NCI-H2171 treated with DMSO at 0.1 percent for 48 hours (cell line): ENCODE measurements at regions not wholly inside any gene's neighbourhood (a gene's known extent, or its start where the extent isn't known, plus 50 kb on each side); places are given as distances from the start of the nearest gene placed in this dataset.
"Not testable (repeated sequence)": the region's sequence is repeated elsewhere in the genome, so short reads cannot be mapped to it uniquely, and the experiment has no call there.

Experiments used
- DNase-seq: peaks from one replicate; lab custom pipeline; 2025; lab: John Stamatoyannopoulos, UW

DNA sequence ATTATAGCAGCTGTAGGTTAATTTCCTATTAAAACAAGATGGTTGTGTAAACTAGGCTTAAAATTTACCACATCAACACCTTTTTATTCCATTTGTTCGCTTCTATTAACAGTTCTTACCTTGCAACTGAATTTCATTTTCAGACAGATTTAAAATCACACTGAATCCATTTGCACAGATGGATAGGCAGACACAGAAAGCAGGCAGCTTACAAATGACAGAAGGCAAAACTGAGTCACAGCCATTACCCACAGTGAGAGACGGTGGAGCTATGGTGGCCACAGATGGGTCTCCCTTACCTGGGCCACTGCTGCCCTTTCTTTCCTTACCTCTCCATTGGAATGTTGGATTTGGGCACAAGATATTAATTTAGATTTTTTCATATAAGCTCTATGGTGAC lies 1567.8 kb upstream of the SLC10A2 start:
- DNase-seq = no peak

DNA sequence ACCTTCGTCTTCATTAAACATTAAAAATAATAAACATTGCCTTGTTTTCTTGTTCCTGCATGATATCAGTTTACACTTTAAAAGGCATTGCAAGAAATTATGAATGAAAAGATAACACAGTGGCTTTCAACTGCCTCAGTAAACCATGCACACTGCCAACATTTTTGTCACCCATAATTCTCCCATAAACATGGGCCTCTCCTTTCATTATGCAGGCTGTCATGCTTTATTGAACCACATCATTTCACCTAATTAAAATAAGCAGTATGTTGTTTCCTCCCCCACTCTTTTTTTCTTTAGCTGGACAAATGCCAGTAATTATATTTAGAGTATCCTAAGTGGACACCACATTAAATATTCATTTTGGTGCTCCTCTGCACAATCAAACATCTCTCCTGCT lies 1566.5 kb upstream of the SLC10A2 start:
- peak; percentile 23 for DNase-seq

DNA sequence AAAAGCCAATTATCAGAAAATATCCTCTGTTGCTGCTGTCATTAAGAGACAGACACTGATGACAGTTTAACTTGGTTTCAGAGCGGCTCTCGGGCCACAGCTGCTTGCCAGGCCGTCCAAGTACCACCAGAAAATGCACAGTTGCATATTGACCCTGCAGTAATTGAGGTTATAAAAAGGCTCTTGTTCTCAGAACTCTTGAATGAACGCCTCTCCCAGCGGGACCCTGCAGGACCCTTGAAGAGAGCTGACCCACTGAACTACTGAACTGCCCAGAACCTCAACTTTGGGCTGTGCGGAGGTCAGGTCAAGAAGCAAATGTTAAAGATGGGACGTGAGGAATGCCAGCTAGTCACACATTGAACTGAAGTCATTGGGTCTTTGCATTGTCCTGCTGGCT lies 1559.0 kb upstream of the SLC10A2 start:
- DNase-seq = no peak

DNA sequence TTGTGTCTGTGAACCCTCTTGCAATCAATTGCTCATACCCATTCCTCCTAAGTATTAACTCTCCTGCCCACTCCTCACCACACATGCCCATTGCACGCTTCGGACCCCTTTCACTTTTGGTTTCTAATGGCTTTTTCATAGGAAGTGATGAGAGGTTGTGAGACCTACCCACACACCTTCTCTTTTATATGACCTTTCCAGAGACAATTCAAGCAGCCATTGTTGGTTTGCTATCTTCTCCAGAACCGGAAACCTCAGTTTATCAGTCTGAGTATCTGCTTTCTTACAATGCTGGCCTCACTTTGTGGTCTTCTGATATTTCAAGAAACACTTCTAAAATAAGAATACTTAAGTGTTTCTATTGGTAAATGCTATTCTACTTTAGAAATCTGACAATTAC lies 1550.8 kb upstream of the SLC10A2 start:
- no peak for DNase-seq

DNA sequence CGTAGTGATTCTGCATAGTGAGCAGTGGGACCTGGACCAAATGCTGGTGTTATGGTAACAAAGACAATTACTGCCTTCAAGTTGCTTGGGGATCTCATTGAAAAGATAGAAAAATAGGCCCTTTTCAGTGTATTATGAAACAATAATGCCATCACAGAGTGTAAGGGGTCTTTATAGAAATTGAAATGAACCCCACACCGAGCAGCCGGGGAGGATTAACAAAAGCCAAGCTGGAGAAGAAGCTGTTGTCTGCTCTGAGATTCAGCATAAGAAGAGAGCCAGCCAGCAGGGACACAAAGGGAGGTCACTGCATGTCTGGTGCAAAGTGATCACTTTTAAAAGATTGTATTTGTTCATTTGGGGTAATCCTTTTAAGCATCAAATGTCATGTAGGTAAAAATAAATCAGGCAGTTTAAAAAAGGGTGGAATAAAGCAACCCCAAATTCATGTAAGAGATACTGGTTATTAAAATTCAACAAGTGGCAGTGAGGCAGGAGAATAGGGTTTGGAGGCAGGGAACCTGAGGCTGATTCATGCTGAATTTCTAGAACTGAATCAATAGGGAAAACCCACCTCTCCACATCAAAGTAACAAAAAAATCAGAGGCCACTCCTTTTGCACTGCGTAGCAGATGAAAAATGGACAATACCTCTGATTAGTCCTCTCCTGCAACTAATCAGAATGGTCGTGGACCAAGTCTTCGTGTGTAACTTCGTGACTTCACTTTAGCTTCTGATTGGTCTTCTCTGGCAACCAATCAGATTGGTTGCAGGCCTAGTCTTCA lies 1548.3 kb upstream of the SLC10A2 start:
- no peak for DNase-seq

DNA sequence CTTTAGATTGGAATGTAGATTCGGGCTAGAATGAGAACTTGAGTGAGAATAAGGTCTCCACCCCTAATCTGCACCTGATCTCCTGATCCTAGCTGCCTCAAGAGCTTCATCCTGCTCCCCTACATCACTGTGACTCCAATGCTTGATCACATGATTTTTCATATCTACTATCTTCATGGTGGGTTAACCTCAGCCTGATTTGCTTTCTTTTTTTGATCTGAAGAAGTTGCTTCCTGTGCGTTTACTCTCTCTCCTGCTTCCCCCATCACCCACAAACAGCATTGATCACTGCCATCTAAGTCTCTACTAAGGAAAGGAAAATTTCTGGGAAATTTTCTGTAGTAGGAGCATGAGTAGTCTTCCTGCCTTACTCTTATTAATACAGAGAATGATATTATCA lies 1542.1 kb upstream of the SLC10A2 start:
- DNase-seq = no peak

DNA sequence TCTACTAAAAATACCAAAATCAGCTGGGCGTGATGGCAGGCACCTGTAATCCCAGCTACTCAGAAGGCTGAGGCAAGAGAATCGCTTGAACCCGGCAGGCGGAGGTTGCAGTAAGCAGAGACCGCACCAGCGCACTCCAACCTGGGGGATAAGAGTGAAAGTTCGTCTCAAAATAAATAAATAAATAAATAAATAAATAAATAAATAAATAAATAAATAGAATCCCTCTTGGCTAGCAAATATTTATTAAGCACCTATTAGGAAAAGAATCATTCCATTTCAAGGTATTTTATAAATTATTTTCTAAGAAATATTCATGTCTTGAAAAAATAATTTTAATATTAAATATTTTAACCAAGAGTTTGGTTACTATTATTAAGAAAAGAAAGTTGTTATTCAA lies 1539.2 kb upstream of the SLC10A2 start:
- not testable (repeated sequence) for DNase-seq

DNA sequence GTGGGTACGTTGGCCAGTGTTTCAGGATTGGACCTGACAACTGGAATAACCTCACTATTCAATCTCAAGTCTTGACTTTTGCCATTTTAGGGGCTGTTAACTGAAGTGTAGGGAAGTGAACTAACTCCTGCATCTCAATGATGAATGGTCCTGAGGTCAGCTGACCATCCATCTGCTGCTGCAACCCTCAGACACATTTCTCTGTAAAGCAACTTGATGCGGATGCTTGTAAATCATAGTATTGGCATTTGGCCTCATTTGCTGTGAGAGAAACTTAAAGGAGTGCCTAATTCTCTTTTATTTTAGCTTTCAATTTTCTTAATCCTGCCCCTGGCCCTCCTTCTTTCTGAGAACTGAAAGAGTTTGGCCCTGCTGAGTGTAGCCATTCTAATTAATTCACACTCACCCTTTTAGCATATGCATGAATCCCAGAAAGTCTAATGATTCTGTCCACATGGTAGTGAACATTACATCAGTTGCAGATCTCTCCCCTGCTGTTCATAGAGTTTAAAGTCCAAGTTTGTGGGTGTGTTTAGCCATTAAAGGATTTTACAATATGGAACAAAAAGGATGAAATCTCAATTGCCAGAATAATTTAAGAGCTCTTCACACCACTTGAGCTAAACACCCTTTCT lies 1531.4 kb upstream of the SLC10A2 start:
- no peak for DNase-seq

DNA sequence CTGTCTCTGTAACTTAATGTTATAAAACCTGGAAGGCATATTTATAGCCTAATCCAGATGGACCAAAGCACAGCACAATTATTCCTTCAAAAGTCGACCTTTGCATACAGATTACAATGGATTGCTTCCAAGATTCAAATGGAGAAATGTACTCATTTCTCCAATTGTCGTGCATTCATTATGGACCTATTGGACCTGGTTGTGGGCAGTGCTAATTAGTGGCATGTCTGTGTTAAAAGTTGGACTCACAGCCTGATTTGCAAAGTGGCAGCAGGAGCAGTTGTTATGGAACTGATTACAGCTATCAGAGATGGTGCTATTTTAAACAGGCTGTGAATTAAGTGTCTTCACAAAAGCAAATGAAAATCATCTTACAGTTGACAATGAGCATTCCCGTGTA lies 1529.3 kb upstream of the SLC10A2 start:
- no peak for DNase-seq

DNA sequence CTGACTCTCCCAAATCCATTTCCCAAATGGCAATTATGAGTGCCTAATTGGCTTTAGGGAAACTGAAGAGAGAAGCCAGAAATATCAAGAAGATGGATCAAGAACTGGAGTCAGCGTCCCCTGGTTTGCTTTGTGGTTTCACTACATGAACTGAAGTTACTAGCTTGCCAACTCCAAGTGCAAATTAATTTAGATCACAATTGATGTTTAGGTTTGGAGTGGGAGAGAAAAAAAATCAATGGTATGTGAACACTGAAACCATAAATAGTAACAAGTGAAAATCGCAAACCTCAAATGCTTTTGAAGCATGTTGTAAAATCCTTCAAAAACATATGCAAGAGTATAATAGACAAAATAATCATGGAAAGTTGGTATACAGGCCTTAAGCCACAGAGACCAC lies 1528.6 kb upstream of the SLC10A2 start:
- DNase-seq = no peak

DNA sequence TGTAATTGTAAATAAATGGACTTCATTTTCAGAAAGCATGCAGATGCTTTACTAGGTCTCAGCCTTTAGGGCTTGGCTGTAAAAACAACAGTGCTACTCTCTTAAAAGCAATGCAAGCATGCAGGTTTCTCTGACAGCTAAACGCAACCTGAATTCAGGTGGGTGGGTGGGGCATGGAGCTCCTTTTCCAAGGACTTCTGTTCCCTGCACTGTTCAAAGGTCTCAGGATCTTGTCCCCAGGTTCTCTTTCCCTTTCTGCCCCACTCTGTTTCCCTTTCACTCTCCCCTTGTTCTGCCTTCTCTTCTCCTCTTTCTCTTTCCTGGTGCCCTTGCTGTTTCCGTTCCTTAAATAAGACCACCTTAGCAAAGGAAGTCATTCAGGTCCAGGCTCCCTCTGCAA lies 1527.5 kb upstream of the SLC10A2 start:
- DNase-seq = no peak

DNA sequence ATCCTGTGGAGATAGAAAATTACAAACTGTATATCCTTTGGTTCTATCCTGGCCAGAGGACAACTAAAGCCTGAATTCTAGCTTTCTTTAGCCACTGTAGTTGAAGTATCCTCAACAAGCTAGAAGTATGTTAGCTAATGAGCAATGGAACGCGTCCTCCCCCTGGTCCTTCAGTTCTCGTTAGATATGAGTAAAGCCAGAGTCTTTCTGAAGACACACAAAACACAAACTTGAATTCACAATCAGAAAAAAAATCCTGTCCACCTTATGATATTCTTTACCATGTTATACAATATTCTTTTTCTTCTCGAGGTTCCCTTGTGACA lies 1527.0 kb upstream of the SLC10A2 start:
- no peak for DNase-seq

DNA sequence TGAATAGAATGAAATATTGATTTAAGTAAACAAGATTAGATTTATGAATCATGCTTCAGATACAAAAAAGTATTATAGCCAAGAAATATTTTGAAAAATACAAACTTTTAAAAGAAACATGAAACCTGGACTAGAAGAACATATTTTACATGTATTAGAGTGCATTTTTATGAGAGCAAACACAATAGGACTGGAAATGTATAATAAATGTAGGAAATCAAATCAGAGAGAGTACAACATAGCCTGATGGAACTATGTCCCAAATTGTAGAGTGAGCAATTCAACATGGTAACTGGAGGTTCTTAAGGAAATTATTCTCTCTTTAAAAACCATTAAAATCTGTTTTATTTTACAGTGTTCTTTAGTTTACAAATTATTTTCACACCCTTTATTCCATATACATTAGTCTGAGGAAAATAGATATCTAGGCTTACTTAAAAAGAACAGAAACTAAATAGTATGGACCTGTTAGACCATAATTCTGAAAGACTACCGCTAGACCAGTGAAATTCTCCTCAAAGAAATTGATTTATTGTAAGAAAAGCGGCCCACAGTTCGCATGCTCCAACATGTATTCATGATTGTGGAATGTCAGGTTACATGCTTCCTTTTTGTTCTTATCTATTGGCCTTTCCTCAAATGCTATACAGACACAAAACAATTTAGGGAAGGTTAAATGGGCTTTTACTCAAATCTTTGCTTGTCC lies 1526.5 kb upstream of the SLC10A2 start:
- DNase-seq = no peak

DNA sequence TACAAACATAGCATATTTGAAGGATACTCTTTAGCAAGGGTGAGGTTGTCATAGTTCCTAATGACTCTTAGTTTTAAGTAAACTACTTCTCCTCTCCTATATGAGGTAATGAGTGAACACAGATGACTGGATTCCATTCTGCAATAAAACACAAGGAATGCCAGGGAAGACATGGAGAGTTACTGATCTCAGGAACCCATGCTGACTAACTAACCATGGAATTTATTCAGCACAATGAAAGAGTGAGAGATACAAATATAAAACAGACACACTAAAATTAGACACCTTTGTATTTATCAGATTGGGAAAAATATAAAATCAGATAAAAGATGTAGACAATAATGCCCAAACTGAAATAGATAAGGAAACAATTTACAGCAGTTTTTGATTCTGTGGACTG lies 1525.9 kb upstream of the SLC10A2 start:
- DNase-seq = no peak

DNA sequence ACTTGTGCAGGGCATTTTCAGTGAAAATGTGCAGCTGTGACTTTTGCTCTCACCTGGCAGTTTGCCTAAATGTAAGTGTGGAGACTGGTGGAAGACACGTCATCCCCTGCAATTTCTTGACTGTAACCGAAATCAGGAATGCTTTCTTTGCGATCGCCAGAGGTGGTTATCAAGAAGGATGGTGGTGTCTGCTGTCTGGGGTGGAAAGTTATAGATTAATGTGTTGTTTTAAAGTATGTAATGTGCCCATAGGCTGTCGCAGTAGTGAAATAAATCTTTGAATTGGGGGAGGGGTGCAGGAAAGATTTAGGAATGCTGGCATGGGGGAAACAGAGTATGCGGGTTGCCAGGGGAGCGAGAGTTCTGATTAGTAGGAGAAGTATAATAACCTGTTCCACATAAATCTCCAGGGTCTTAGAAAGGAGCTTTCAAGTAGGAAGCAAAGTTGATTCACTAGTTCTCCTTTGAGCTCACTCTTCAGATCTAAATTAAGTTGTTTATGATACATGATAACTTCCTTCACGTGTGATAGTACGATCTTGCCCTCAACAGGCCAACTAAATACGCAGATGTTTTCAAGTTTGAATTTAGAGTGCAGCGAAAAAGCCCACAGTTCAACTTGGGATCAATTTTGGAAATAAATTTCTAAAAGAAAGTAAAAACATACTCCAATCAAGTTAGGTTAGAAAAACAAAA lies 1520.0 kb upstream of the SLC10A2 start:
- no peak for DNase-seq

DNA sequence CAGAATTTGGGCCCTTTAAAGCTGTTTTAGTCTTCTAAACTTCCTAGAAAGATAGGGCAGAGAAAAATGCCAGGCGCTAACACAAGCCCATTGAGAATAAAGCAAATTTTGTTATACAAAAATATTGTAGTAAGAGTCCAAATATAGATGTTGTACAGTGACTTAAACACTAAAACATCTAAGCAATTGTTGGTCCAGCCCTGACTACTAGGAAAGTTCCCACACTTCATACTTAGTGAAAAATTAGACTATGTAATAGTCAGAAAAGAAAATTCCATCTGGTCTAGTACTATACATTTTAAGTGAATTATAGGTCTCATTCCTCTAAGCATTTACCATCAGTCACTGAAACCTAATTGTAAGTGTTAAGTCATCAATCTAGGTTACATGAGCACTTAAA lies 1518.3 kb upstream of the SLC10A2 start:
- no peak for DNase-seq

DNA sequence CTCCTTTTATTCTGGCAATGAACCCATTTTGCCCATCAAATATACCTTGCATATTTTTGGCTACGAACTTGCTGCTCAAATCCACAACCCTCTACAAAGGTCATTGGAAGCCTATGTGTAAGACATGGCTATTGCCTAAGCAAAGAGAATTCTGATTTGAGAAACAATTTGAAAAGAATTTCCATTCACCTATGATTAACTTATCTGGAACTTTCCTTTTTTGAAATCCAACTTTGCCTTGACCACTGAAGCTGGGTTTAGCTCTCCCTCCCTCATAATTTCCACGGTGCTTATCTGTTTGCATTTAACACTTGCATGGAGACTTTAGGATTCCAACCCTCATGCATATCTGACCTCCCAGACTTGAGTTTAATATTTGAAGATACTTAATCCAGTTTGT lies 1514.7 kb upstream of the SLC10A2 start:
- no peak for DNase-seq

DNA sequence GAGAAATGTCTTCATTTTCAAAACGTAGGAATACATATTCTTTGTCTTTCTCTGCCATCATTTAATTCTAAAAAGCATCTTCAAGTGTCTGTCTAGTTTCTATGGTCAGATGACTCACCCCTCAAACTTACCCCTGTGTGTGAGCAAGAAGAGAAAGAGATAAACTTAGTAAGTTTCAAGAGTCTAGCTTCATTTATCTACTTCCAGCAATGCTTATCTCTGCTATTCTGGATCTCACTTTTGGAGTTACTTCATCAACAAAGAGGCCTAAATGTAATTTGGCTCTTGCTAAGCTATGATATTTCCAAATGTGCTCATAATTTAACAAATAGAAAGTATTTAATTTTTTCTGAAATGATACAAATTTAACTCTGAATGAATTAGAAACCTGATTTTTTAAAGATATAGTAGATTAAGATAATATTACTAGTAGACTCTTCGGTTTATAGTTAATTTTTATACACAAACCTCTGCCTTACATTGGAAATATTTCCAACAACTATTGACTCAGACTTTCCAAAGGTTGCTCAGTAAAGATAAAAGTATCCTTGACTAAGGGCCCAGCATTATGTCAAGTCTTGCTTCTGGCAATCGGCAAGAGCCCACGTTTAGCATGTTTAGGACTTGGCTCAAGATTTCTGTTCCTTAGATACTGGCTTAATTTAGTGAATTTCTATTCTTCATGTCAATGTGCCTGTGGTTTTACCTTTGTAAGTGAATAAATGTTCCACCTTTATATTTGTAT lies 1511.0 kb upstream of the SLC10A2 start:
- no peak for DNase-seq

DNA sequence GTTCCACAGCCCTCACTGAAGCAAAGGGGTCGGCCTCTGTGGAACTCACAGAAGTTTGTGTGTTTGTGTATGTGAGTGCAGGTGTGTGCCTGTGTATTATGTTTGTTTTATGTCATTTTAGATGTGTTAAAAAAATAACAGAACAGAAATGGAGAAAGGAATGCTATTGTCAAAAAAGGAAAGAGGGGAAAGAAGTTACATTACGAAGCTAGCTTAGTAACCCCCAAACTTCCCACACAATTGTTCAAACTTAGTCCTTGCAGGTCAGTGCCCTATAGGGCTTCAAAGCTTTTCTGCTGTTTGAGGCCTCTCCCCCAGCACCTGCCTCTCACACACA lies 1505.6 kb upstream of the SLC10A2 start:
- no peak for DNase-seq

DNA sequence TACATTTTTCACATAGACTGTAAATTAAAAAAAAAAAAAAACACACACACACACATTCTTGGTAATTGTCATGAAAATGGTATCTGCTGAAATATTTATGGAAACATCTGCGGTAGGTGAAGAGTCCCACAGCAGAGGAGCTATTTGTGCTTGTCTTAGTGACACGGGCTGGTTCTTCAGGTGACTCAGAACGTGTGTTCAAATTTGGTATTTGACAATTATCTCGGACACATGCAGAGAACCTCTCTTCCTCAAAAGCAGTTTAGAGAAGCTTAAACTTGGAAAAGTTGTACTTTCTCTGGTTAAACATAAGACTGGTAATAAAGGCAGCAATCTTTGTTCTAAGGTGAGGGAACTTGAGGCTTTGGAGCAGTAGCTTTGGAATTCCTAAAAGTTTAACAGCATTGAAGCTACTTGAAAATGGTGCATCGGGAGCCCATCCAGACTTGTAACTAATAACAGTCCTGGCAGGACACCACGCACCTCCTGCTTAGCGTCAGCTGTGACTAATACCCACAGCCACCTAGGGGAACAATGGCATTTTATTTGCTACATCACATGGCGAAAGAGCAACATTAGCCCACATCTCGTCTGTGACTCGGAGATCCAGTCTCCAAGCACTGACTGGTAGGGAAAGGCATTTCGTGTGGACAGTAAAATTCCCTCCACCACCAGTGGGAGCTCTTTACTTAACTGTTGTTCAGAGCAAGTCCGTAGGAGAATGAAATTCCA lies 1505.1 kb upstream of the SLC10A2 start:
- DNase-seq = peak; percentile 70

DNA sequence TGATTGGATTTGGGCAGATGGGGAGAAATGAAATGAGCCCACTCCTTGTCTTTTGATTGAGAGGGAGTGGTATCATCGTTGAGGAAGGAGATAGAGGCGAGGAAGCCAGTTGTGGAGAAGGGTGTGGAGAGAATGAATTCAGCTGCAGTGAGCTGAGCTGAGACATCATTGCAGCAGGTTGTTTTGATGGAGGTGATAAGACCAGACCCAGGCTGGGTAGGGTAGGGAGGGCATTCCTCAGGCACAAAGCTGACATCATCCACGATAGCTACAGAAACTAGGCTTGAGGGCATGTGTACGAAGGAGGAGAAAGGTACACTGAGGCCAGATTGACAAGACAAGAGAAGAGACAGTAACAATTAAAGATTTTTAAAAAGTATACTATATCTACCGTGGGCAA lies 1500.9 kb upstream of the SLC10A2 start:
- DNase-seq = no peak

DNA sequence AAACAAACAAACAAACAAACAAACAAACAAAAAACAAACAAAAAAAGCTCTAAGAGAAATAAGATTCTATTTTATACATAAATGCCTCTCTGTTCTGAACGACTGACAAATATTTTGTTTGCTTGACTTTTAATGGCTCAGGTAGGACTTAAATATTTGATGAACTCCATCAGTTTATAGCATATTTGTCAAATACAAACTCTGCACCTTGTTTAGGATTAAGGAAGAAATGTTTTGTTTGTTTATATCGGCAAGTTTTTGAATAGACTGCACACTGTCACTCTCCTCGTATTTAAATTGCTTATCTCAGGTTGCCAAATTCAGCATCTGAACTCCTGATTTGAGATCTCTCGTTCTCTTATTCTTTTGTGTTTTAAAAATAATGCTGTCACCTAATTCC lies 1499.7 kb upstream of the SLC10A2 start:
- DNase-seq = no peak
